SK-N-MC (cell line): ENCODE measurements at regions not wholly inside any gene's neighbourhood (a gene's known extent, or its start where the extent isn't known, plus 50 kb on each side); places are given as distances from the start of the nearest gene placed in this dataset.

ENCODE experiments used
- EZH2 ChIP-seq: fragments of 200-600 bp; sonication (generic); IDR thresholded peaks from one replicate; pipeline ENCODE4 v1.6.1; 2017; ENCODE audit warnings: antibody characterized with exemption
- FOXP2 ChIP-seq: optimal IDR thresholded peaks from 2 replicates; pipeline ENCODE3; 2011; ENCODE audit warnings: mild to moderate bottlenecking, moderate library complexity; ENCODE audit not compliant: insufficient read depth; ENCODE audit errors: extremely low read length, control extremely low read depth
- POLR2AphosphoS5 ChIP-seq: IDR thresholded peaks from 2 replicates; pipeline ENCODE4 v1.6.1; 2012; ENCODE audit warnings: mild to moderate bottlenecking, low read depth, low read length, borderline replicate concordance

- TF ChIP-seq POLR2AphosphoS5 (no peak), EZH2 (no peak), FOXP2 (no peak)
These were observed 283.3 kb upstream of the PRKCQ start for GRCh38 chr10:6863381-6863780.
